Neural cell (in vitro differentiated cells): ENCODE measurements at regions not wholly inside any gene's neighbourhood (a gene's known extent, or its start where the extent isn't known, plus 50 kb on each side); places are given as distances from the start of the nearest gene placed in this dataset.
"Not testable (repeated sequence)": the region's sequence is repeated elsewhere in the genome, so short reads cannot be mapped to it uniquely, and the experiment has no call there.

Source experiments
- H2AFZ ChIP-seq: fragments of 200-600, 300-800 bp; sonication (generic), shearing (Covaris generic); 2 replicates; pipeline ENCODE4 v1.6.0; 2014; ENCODE audit warnings: low read depth, mild to moderate bottlenecking, antibody characterized with exemption, low read length, moderate library complexity
- H3F3A ChIP-seq: fragments of 200-600 bp; shearing (Covaris generic); 2 replicates; pipeline ENCODE4 v1.6.1; 2016; ENCODE audit warnings: mild to moderate bottlenecking, moderate library complexity, mixed read lengths, antibody characterized with exemption, low read length; ENCODE audit not compliant: insufficient read depth, poor library complexity, severe bottlenecking
- H3K27ac ChIP-seq: fragments of 200-600, 300-800 bp; sonication (generic), shearing (Covaris generic); 2 replicates; pipeline ENCODE4 v1.5.1; 2014; ENCODE audit warnings: mild to moderate bottlenecking, low read length, moderate library complexity
- H3K27me3 ChIP-seq: fragments of 300-800, 200-600 bp; sonication (generic), shearing (Covaris generic); 2 replicates; pipeline ENCODE4 v1.6.0; 2014; ENCODE audit warnings: mild to moderate bottlenecking, low read depth, low read length, moderate library complexity; ENCODE audit not compliant: insufficient read depth
- H3K36me3 ChIP-seq: fragments of 300-800, 200-600 bp; sonication (generic), shearing (Covaris generic); 2 replicates; pipeline ENCODE4 v1.5.1; 2014; ENCODE audit warnings: mild to moderate bottlenecking, antibody characterized with exemption, low read length, moderate library complexity; ENCODE audit not compliant: insufficient read depth
- H3K4me2 ChIP-seq: fragments of 300-800, 200-600 bp; sonication (generic), shearing (Covaris generic); 2 replicates; pipeline ENCODE4 v1.6.0; 2014; ENCODE audit warnings: mild to moderate bottlenecking, low read length
- H3K4me3 ChIP-seq: fragments of 300-800, 200-600 bp; sonication (generic), shearing (Covaris generic); 2 replicates; pipeline ENCODE4 v1.5.1; 2014; ENCODE audit warnings: mild to moderate bottlenecking, low read length, moderate library complexity
- H3K79me2 ChIP-seq: fragments of 200-600 bp; shearing (Covaris generic); replicated peaks from 2 replicates; pipeline ENCODE4 v1.6.0; 2014; ENCODE audit warnings: mild to moderate bottlenecking, low read length, moderate library complexity; ENCODE audit not compliant: insufficient read depth
- H3K9ac ChIP-seq: fragments of 300-800, 200-600 bp; sonication (generic), shearing (Covaris generic); 2 replicates; pipeline ENCODE4 v1.6.1; 2016; ENCODE audit warnings: mild to moderate bottlenecking, low read length, mixed read lengths
- H3K9me2 ChIP-seq: fragments of 200-600 bp; shearing (Covaris generic); 2 replicates; pipeline ENCODE4 v1.6.1; 2016; ENCODE audit warnings: mild to moderate bottlenecking, low read length, mixed read lengths; ENCODE audit not compliant: insufficient read depth
- H3K9me3 ChIP-seq: fragments of 200-600, 300-800 bp; sonication (generic), shearing (Covaris generic); 2 replicates; pipeline ENCODE4 v1.6.1; 2016; ENCODE audit warnings: mild to moderate bottlenecking, mixed run types, low read length, moderate library complexity, mixed read lengths
- H4K20me1 ChIP-seq: fragments of 200-600 bp; shearing (Covaris generic); 2 replicates; pipeline ENCODE4 v1.6.1; 2016; ENCODE audit warnings: mild to moderate bottlenecking, mixed run types; ENCODE audit not compliant: insufficient read depth
- CTCF ChIP-seq: fragments of 450-650 bp; IDR thresholded peaks from 2 replicates; pipeline ENCODE4 v1.5.1; 2014; ENCODE audit warnings: antibody characterized with exemption, mild to moderate bottlenecking, moderate library complexity; ENCODE audit not compliant: poor library complexity, severe bottlenecking
- EP300 ChIP-seq: fragments of 450-650 bp; conservative IDR thresholded peaks from 2 replicates; pipeline ENCODE4 v1.6.1; 2014; ENCODE audit warnings: antibody characterized with exemption, mild to moderate bottlenecking, moderate library complexity; ENCODE audit not compliant: poor library complexity, severe bottlenecking
- MXI1 ChIP-seq: fragments of 450-650 bp; conservative IDR thresholded peaks from 2 replicates; pipeline ENCODE4 v1.6.1; 2014; ENCODE audit warnings: antibody characterized with exemption, mild to moderate bottlenecking; ENCODE audit not compliant: poor library complexity, severe bottlenecking
- RAD21 ChIP-seq: fragments of 450-650 bp; conservative IDR thresholded peaks from 2 replicates; pipeline ENCODE4 v1.6.1; 2014; ENCODE audit warnings: antibody characterized with exemption, mild to moderate bottlenecking, moderate library complexity
- SMC3 ChIP-seq: fragments of 450-650 bp; conservative IDR thresholded peaks from 2 replicates; pipeline ENCODE4 v1.6.1; 2014; ENCODE audit warnings: antibody characterized with exemption, mild to moderate bottlenecking, moderate library complexity; ENCODE audit not compliant: poor library complexity
- TAF1 ChIP-seq: IDR thresholded peaks from 2 replicates; pipeline ENCODE4 v1.6.1; 2012; ENCODE audit warnings: low read depth

- no peak overlapping the region for H3K27ac ChIP-seq
Measured at GRCh38 chr5:152599096-152599495, 194.0 kb upstream of the NMUR2 start.

GRCh38 chr5:152601806-152602732 is 197.0 kb upstream of the NMUR2 start:
- Histone ChIP-seq H3K27ac (no peak overlapping the region), H3F3A (no peaks in the 10 kb centered on the region), H3K9me2 (no peaks in the 10 kb centered on the region), H3K27me3 (no peaks in the 10 kb centered on the region), H3K9ac (no peak overlapping the region), H2AFZ (no peak overlapping the region), H3K79me2 (no peaks in the 10 kb centered on the region), H3K36me3 (no peaks in the 10 kb centered on the region), H4K20me1 (no peaks in the 10 kb centered on the region), H3K4me2 (no peak overlapping the region), H3K9me3 (no peaks in the 10 kb centered on the region), H3K4me3 (no peak overlapping the region)
- TF ChIP-seq RAD21 = no peak
- TF ChIP-seq EP300 = no peak
- no peak for TF ChIP-seq MXI1
- no peak for TF ChIP-seq SMC3
- TF ChIP-seq CTCF = no peak
- no peak for TF ChIP-seq TAF1

More at GRCh38 chr5:152599096-152599495, 194.0 kb upstream of the NMUR2 start:
- H4K20me1 ChIP-seq = no peaks in the 10 kb centered on the region
- H3K36me3 ChIP-seq = no peaks in the 10 kb centered on the region
- H3K9me3 ChIP-seq = no peaks in the 10 kb centered on the region
- H3K4me2 ChIP-seq = no peak overlapping the region
- H3K79me2 ChIP-seq = no peaks in the 10 kb centered on the region
- H2AFZ ChIP-seq = no peak overlapping the region
- no peaks in the 10 kb centered on the region for H3K27me3 ChIP-seq
- H3K9me2 ChIP-seq = no peaks in the 10 kb centered on the region
- TF ChIP-seq CTCF = no peak
- no peak overlapping the region for H3K4me3 ChIP-seq
- H3K9ac ChIP-seq = no peak overlapping the region
- H3F3A ChIP-seq = no peaks in the 10 kb centered on the region

GRCh38 chr5:152606050-152606449 is 201.0 kb upstream of the NMUR2 start:
- not testable (repeated sequence) for H3K4me3 ChIP-seq, H3K9me2 ChIP-seq, H3K27ac ChIP-seq, H3K4me2 ChIP-seq, H2AFZ ChIP-seq, H4K20me1 ChIP-seq, H3K9ac ChIP-seq, H3K36me3 ChIP-seq, H3K79me2 ChIP-seq, H3F3A ChIP-seq, H3K9me3 ChIP-seq, H3K27me3 ChIP-seq
